ENCODE measurements at regions not wholly inside any gene's neighbourhood (a gene's known extent, or its start where the extent isn't known, plus 50 kb on each side); places are given as distances from the start of the nearest gene placed in this dataset.

GRCh38 chr21:24042687-24043086 is 1564.6 kb downstream of the MRPL39 start:
- no peak for DNase-seq (ENCODE audit: low spot score)

DNA sequence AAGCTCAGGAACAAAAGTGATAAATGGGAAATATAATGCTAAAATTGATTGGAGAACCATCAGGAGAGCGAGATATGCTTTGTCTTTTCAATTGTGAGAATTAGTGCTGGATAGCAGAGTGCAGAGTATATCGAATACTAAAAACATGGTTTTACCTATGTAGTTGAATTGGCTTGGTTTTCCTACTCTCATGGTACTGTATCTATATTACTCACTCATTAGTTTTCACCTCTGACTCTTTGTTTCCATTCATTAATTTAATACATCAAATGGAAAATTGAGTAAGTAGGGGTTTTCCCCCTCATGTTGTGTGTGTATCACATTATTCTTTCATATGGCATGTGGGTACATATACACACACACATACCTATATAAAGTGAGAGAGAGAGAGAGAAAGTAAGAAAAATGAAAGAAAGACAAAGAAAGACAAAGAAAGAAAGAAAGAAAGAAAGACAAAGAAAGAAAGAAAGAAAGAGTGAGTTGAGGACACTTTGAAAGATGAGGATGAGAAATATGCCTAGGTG is 1574.5 kb downstream of the MRPL39 start:
- no peak for DNase-seq (ENCODE audit: low spot score)

- DNase-seq (ENCODE audit: low spot score) = no peak
Observed at GRCh38 chr21:24027396-24027795, 1579.9 kb downstream of the MRPL39 start.

DNA sequence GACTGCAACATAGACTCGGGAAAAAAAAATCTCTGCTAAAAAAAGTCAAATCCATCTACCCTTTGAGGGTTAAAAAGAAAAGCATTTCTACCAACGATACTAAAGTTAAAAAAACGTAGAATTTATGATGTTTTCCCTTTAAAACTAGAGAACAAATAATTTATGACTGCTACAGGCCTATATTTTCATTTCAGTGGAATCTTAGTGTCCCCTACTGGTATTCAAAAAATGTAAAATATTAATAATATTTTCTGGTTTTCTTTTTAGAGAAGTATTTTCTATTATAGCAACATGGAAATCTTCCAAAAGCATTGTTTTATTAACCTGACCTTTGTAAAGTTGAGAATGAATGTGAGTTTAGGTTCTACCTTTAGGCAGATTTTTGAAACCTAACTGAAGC is 1582.2 kb downstream of the MRPL39 start:
- DNase-seq (ENCODE audit: low spot score) = no peak

GRCh38 chr21:24023936-24024335 is 1583.3 kb downstream of the MRPL39 start:
- DNase-seq (ENCODE audit: low spot score) = no peak

- DNase-seq (ENCODE audit: low spot score) = no peak
Observed at GRCh38 chr21:24023402-24023801, 1583.9 kb downstream of the MRPL39 start.

- no peak for DNase-seq (ENCODE audit: low spot score)
Observed at GRCh38 chr21:24014381-24014780, 1592.9 kb downstream of the MRPL39 start.

DNA sequence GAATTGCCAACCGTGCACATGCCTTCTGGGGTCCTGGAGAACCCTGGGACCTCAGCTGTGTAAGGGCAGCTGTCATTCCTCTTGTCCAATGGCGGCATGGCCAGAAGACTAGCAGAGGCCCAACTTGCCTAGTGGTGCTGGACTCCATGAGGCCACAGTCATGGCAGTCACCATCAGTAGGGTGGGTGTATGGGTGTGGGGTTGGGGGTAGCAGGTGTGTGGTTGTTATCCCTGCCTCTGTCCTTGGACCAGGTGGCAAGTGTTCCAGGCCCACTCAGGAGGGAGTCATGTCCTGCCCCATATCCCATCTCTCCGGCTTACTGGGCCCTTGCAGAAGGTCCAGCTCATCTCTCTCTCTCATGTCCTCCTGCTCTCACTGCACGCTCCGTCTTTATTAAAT is 1596.2 kb downstream of the MRPL39 start:
- no peak for DNase-seq (ENCODE audit: low spot score)

GRCh38 chr21:24007592-24007991 is 1599.7 kb downstream of the MRPL39 start:
- DNase-seq (ENCODE audit: low spot score) = no peak

DNA sequence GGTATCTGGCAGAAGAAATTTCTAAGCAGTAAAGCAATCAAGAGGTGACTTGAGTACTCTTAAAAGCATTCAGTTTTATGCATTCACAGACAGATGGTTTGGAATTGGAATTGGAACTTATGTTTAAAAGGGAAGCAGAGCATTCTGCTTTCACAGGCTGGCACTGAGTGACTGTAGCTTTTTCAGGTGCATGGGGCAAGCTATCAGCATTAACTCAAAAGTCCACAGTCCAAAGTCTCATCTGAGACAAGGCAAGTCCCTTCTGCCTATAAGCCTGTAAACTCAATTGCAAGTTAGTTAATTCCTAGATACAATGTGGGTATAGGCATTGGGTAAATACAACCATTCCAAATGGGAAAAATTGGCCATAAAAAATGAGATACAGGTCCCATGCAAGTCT is 1620.3 kb downstream of the MRPL39 start:
- no peak for DNase-seq (ENCODE audit: low spot score)

- DNase-seq (ENCODE audit: low spot score) = no peak
Observed at GRCh38 chr21:23986214-23986613, 1621.1 kb downstream of the MRPL39 start.

- no peak for DNase-seq (ENCODE audit: low spot score)
Observed at GRCh38 chr21:23982546-23982945, 1624.7 kb downstream of the MRPL39 start.

GRCh38 chr21:23977971-23978370 is 1629.3 kb downstream of the MRPL39 start:
- DNase-seq (ENCODE audit: low spot score) = no peak

DNA sequence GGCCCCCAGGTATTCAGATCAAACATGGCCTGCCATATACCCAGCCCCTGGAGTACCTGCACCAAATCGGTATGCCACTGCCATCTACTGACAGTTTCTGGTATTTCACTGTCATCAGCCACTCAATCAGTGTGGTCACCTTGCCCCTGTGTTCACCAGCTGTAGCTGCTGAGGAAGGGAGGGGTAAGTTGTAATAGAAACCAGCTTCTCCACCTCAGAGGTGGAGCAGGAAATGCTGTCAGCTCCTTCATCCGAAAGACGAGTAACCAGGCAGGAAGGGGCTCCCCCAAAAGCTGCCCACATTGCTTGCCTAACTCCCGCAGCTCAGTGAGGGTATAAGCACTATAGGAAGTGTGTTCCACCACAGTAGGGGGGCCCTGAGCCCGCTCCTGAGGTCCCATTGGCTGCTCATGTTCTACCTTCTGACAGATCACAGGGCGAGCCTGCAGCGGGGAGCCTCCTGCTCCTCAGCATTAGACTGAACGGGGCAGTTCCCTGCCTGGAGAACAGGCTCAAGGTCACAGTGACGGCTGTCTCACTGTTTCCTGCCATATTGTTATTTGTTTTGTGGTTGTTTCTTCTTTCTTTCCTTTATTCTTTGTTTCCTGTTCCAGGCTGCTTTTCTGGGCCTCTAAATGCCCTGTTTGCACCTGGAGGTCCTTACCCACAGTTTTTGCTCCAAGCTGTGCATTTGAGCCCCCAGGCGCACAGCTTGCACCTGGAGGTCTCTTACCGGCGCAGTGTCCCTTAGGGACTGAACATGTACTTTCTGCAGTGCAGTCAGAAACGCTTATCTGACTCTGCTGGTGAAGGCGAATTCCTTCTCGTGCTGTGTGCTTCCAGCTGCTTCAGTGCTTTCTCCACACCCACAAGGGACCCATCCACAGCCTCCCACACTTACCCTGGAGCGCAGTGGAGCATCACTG is 1638.3 kb downstream of the MRPL39 start:
- no peak for DNase-seq (ENCODE audit: low spot score)

- DNase-seq (ENCODE audit: low spot score) = no peak
Observed at GRCh38 chr21:23968008-23968407, 1639.3 kb downstream of the MRPL39 start.

GRCh38 chr21:23963454-23963853 is 1643.8 kb downstream of the MRPL39 start:
- DNase-seq (ENCODE audit: low spot score) = no peak

- no peak for DNase-seq (ENCODE audit: low spot score)
Observed at GRCh38 chr21:23960769-23961168, 1646.5 kb downstream of the MRPL39 start.

GRCh38 chr21:23955135-23955843 is 1652.0 kb downstream of the MRPL39 start:
- DNase-seq (ENCODE audit: low spot score) = no peak

- DNase-seq (ENCODE audit: low spot score) = no peak
Observed at GRCh38 chr21:23952269-23952668, 1655.0 kb downstream of the MRPL39 start.

- DNase-seq (ENCODE audit: low spot score) = no peak
Observed at GRCh38 chr21:23951251-23951650, 1656.0 kb downstream of the MRPL39 start.

- no peak for DNase-seq (ENCODE audit: low spot score)
Observed at GRCh38 chr21:23950344-23950743, 1656.9 kb downstream of the MRPL39 start.

GRCh38 chr21:23949493-23949892 is 1657.8 kb downstream of the MRPL39 start:
- DNase-seq (ENCODE audit: low spot score) = no peak
